ENCODE measurements at regions not wholly inside any gene's neighbourhood (a gene's known extent, or its start where the extent isn't known, plus 50 kb on each side); places are given as distances from the start of the nearest gene placed in this dataset.

- no peak overlapping the region for H3K4me3 ChIP-seq (replicated peaks; ENCODE audit: low read depth, low read length)
- TF ChIP-seq, protein P1, sequence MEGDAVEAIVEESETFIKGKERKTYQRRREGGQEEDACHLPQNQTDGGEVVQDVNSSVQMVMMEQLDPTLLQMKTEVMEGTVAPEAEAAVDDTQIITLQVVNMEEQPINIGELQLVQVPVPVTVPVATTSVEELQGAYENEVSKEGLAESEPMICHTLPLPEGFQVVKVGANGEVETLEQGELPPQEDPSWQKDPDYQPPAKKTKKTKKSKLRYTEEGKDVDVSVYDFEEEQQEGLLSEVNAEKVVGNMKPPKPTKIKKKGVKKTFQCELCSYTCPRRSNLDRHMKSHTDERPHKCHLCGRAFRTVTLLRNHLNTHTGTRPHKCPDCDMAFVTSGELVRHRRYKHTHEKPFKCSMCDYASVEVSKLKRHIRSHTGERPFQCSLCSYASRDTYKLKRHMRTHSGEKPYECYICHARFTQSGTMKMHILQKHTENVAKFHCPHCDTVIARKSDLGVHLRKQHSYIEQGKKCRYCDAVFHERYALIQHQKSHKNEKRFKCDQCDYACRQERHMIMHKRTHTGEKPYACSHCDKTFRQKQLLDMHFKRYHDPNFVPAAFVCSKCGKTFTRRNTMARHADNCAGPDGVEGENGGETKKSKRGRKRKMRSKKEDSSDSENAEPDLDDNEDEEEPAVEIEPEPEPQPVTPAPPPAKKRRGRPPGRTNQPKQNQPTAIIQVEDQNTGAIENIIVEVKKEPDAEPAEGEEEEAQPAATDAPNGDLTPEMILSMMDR (IDR thresholded peaks at IDR 0.05; ENCODE audit: low read depth, low read length, missing control alignments), result no peak
- no peak for DNase-seq (ENCODE audit: extremely low read depth, low read depth)
These were observed 115.4 kb upstream of the RAB4A start for GRCh38 chr1:229155472-229155871.

GRCh38 chr1:229156872-229157271 lies 114.0 kb upstream of the RAB4A start:
- TF ChIP-seq, protein P1 (IDR thresholded peaks at IDR 0.05; ENCODE audit: low read depth, low read length, missing control alignments), result peak; percentile 36
- H3K4me3 ChIP-seq (replicated peaks; ENCODE audit: low read depth, low read length), result no peak overlapping the region
- DNase-seq (ENCODE audit: extremely low read depth, low read depth), result no peak

DNA sequence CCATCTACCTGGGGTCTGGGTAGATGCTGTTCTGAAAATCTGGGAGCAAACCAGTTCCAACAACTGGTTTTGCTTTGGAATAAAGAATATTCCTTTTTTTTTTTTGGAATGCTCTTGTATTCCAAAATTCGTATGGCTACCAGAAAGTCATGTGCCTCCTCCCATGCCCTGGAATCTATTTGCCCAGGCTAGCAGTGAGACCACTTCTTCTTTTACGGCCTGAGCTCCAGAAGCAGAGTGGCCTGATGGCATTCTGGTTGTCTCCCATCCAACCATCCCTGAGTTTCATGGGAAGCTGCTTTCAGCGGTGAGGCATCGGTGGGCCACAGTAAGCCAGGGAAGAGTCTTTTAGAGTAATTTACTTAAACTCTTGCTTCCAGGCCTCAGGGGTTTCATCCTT lies 113.4 kb upstream of the RAB4A start:
- no peak overlapping the region for H3K4me3 ChIP-seq (replicated peaks; ENCODE audit: low read depth, low read length)
- no peak for DNase-seq (ENCODE audit: extremely low read depth, low read depth)
- TF ChIP-seq, protein P1 (IDR thresholded peaks at IDR 0.05; ENCODE audit: low read depth, low read length, missing control alignments), result no peak

GRCh38 chr1:229158341-229158921 lies 112.5 kb upstream of the RAB4A start:
- no peak for DNase-seq (ENCODE audit: extremely low read depth, low read depth)
- TF ChIP-seq, protein P1 (IDR thresholded peaks at IDR 0.05; ENCODE audit: low read depth, low read length, missing control alignments), result no peak
- H3K4me3 ChIP-seq (replicated peaks; ENCODE audit: low read depth, low read length), result no peak overlapping the region

GRCh38 chr1:229158927-229159326 lies 112.0 kb upstream of the RAB4A start:
- DNase-seq (ENCODE audit: extremely low read depth, low read depth), result no peak
- TF ChIP-seq, protein P1 (IDR thresholded peaks at IDR 0.05; ENCODE audit: low read depth, low read length, missing control alignments), result no peak
- H3K4me3 ChIP-seq (replicated peaks; ENCODE audit: low read depth, low read length), result no peak overlapping the region

- H3K4me3 ChIP-seq (replicated peaks; ENCODE audit: low read depth, low read length), result no peak overlapping the region
- TF ChIP-seq, protein P1 (IDR thresholded peaks at IDR 0.05; ENCODE audit: low read depth, low read length, missing control alignments), result no peak
- peak; percentile 20 for DNase-seq (ENCODE audit: extremely low read depth, low read depth)
These were observed 111.0 kb upstream of the RAB4A start for GRCh38 chr1:229159668-229160544.

Measured in HFF-Myc (cell line).